GM21529 (cell line): ENCODE measurements at regions not wholly inside any gene's neighbourhood (a gene's known extent, or its start where the extent isn't known, plus 50 kb on each side); places are given as distances from the start of the nearest gene placed in this dataset.

Experiments
- ATAC-seq: cut with Tn5 transposase; IDR thresholded peaks from one replicate; pipeline ENCODE4 v1.9.1; 2021; ENCODE audit not compliant: unreplicated experiment

- ATAC-seq, result no peak
Measured at GRCh38 chr3:88209356-88209755, 59.6 kb downstream of the C3orf38 start.

GRCh38 chr3:88211096-88211890 lies 61.5 kb downstream of the C3orf38 start:
- no peak for ATAC-seq

GRCh38 chr3:88219138-88219792 lies 69.5 kb downstream of the C3orf38 start:
- ATAC-seq, result peak; percentile 84

GRCh38 chr3:88220126-88220525 lies 70.4 kb downstream of the C3orf38 start:
- ATAC-seq, result no peak

- ATAC-seq, result no peak
Measured at GRCh38 chr3:88221726-88222125, 72.0 kb downstream of the C3orf38 start.

- no peak for ATAC-seq
Measured at GRCh38 chr3:88222343-88222742, 72.6 kb downstream of the C3orf38 start.

GRCh38 chr3:88225326-88226008 lies 75.7 kb downstream of the C3orf38 start:
- no peak for ATAC-seq

GRCh38 chr3:88226910-88227309 lies 77.2 kb downstream of the C3orf38 start:
- ATAC-seq, result no peak

GRCh38 chr3:88230638-88231037 lies 80.9 kb downstream of the C3orf38 start:
- ATAC-seq, result no peak

GRCh38 chr3:88231207-88231606 lies 81.4 kb downstream of the C3orf38 start:
- no peak for ATAC-seq

GRCh38 chr3:88231632-88232031 lies 81.9 kb downstream of the C3orf38 start:
- no peak for ATAC-seq

GRCh38 chr3:88235102-88235501 lies 85.3 kb downstream of the C3orf38 start:
- no peak for ATAC-seq

- ATAC-seq, result no peak
Measured at GRCh38 chr3:88239870-88240269, 90.1 kb downstream of the C3orf38 start.

GRCh38 chr3:88248658-88249057 lies 98.9 kb downstream of the C3orf38 start:
- no peak for ATAC-seq

GRCh38 chr3:88259045-88259444 lies 109.3 kb downstream of the C3orf38 start:
- ATAC-seq, result no peak

GRCh38 chr3:88262527-88262926 lies 112.8 kb downstream of the C3orf38 start:
- no peak for ATAC-seq

- ATAC-seq, result no peak
Measured at GRCh38 chr3:88263417-88264100, 113.8 kb downstream of the C3orf38 start.

- no peak for ATAC-seq
Measured at GRCh38 chr3:88267441-88267840, 117.7 kb downstream of the C3orf38 start.

- ATAC-seq, result no peak
Measured at GRCh38 chr3:88267847-88268246, 118.1 kb downstream of the C3orf38 start.

- no peak for ATAC-seq
Measured at GRCh38 chr3:88280326-88280725, 130.6 kb downstream of the C3orf38 start.

GRCh38 chr3:88282528-88283241 lies 132.9 kb downstream of the C3orf38 start:
- no peak for ATAC-seq
